ENCODE measurements at regions not wholly inside any gene's neighbourhood (a gene's known extent, or its start where the extent isn't known, plus 50 kb on each side); places are given as distances from the start of the nearest gene placed in this dataset.

- no peak for TF ChIP-seq ZBTB40 (IDR thresholded peaks at IDR 0.05; ENCODE audit: borderline replicate concordance)
- no peak for TF ChIP-seq POLR2A (IDR thresholded peaks at IDR 0.05; ENCODE audit: low read depth, low read length)
Measured at GRCh38 chr4:181855307-181855706, 387.9 kb upstream of the TENM3 start.

All from GM12878 (cell line).